GM21576 (cell line): ENCODE measurements at regions not wholly inside any gene's neighbourhood (a gene's known extent, or its start where the extent isn't known, plus 50 kb on each side); places are given as distances from the start of the nearest gene placed in this dataset.
"Not testable (repeated sequence)": the region's sequence is repeated elsewhere in the genome, so short reads cannot be mapped to it uniquely, and the experiment has no call there.

Experiments used
- ATAC-seq: cut with Tn5 transposase; IDR thresholded peaks from one replicate; pipeline ENCODE4 v1.9.1; 2021; ENCODE audit warnings: mild to moderate bottlenecking, moderate library complexity; ENCODE audit not compliant: unreplicated experiment

- no peak for ATAC-seq
These were observed 239.8 kb upstream of the ZEB2 start for GRCh38 chr2:144759746-144760145.

- ATAC-seq, result not testable (repeated sequence)
These were observed 238.3 kb upstream of the ZEB2 start for GRCh38 chr2:144758196-144758595.

- no peak for ATAC-seq
These were observed 233.5 kb upstream of the ZEB2 start for GRCh38 chr2:144753416-144753815.

GRCh38 chr2:144751142-144751905, 231.4 kb upstream of the ZEB2 start:
- no peak for ATAC-seq

GRCh38 chr2:144749188-144749587, 229.3 kb upstream of the ZEB2 start:
- no peak for ATAC-seq

- no peak for ATAC-seq
These were observed 228.5 kb upstream of the ZEB2 start for GRCh38 chr2:144748443-144748842.

- no peak for ATAC-seq
These were observed 227.7 kb upstream of the ZEB2 start for GRCh38 chr2:144747571-144747970.

GRCh38 chr2:144745424-144745823, 225.5 kb upstream of the ZEB2 start:
- no peak for ATAC-seq

GRCh38 chr2:144738749-144739148, 218.8 kb upstream of the ZEB2 start:
- no peak for ATAC-seq

- ATAC-seq, result no peak
These were observed 210.8 kb upstream of the ZEB2 start for GRCh38 chr2:144730711-144731110.

- not testable (repeated sequence) for ATAC-seq
These were observed 204.5 kb upstream of the ZEB2 start for GRCh38 chr2:144724460-144724859.

- no peak for ATAC-seq
These were observed 198.5 kb upstream of the ZEB2 start for GRCh38 chr2:144718376-144718775.

GRCh38 chr2:144715992-144716391, 196.1 kb upstream of the ZEB2 start:
- no peak for ATAC-seq

GRCh38 chr2:144713410-144713809, 193.5 kb upstream of the ZEB2 start:
- no peak for ATAC-seq

- no peak for ATAC-seq
These were observed 192.6 kb upstream of the ZEB2 start for GRCh38 chr2:144712550-144712940.

- ATAC-seq, result no peak
These were observed 192.0 kb upstream of the ZEB2 start for GRCh38 chr2:144711630-144712549.

- no peak for ATAC-seq
These were observed 191.2 kb upstream of the ZEB2 start for GRCh38 chr2:144711084-144711483.

- ATAC-seq, result no peak
These were observed 188.7 kb upstream of the ZEB2 start for GRCh38 chr2:144708626-144709025.

GRCh38 chr2:144707736-144708326, 187.9 kb upstream of the ZEB2 start:
- no peak for ATAC-seq

GRCh38 chr2:144706647-144707046, 186.7 kb upstream of the ZEB2 start:
- ATAC-seq, result no peak
